GM10248 (cell line): ENCODE measurements at regions not wholly inside any gene's neighbourhood (a gene's known extent, or its start where the extent isn't known, plus 50 kb on each side); places are given as distances from the start of the nearest gene placed in this dataset.

Experiments
- CTCF ChIA-PET: fragments of 300-600 bp; sonication (Branson Sonifier 250); formaldehyde crosslinking; extraction: SDS; loops from one replicate; lab custom pipeline; 2021; ENCODE audit warnings: antibody characterized with exemption; lab: Yijun Ruan, JAX
- POLR2A ChIA-PET: fragments of 350-650 bp; sonication (Branson Sonifier 250); formaldehyde crosslinking; extraction: SDS; loops from one replicate; lab custom pipeline; 2020; ENCODE audit warnings: antibody characterized with exemption; lab: Yijun Ruan, JAX
- DNase-seq: peaks from one replicate; pipeline ENCODE4 v3.0.0; 2012; ENCODE audit errors: extremely low spot score
- TF ChIP-seq, protein P1 (sequence below): IDR thresholded peaks from 2 replicates; pipeline ENCODE4 v1.5.1; 2012; ENCODE audit warnings: mild to moderate bottlenecking, low read depth; ENCODE audit errors: extremely low read depth, missing control alignments, control extremely low read depth

DNA sequence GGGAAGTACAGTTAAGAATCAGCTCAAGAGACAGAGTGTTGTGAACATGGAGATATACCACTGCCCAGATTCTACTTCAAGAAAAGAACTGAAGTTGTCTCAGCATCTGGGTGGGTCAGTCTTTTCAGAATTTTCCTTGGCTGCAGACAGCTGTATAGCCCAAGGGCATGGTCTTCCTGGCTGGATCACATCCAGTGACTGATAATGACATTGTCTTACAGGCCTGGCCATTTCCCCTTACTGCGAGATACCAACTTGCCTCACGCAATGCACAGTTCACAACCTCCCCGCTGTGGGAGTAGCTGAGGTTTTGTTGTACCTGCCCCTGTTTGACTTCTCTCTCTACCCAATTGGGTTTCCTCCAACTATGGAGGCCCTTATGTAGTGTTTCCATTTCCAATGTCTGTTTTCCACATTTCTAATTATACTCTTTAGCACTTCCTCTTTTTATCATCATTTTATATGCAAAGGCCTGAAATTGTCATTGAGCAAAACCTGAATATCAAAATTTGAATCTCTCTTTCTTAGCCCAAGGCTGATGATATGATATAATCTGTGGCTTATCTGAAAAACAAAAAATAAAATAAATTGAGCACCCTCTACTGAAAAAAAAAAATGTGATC is 209.1 kb downstream of the NAF1 start:
- ChIA-PET CTCF (interaction anchor here (1.0 to 2.4 kb wide), 2 partner anchors 10 to 461 kb away, joined by 3 to 7 read pairs; no protein-coding TSS in a partner anchor), POLR2A (no interaction called here)
- no peak for DNase-seq
- TF ChIP-seq, protein P1, sequence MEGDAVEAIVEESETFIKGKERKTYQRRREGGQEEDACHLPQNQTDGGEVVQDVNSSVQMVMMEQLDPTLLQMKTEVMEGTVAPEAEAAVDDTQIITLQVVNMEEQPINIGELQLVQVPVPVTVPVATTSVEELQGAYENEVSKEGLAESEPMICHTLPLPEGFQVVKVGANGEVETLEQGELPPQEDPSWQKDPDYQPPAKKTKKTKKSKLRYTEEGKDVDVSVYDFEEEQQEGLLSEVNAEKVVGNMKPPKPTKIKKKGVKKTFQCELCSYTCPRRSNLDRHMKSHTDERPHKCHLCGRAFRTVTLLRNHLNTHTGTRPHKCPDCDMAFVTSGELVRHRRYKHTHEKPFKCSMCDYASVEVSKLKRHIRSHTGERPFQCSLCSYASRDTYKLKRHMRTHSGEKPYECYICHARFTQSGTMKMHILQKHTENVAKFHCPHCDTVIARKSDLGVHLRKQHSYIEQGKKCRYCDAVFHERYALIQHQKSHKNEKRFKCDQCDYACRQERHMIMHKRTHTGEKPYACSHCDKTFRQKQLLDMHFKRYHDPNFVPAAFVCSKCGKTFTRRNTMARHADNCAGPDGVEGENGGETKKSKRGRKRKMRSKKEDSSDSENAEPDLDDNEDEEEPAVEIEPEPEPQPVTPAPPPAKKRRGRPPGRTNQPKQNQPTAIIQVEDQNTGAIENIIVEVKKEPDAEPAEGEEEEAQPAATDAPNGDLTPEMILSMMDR: no peak

DNA sequence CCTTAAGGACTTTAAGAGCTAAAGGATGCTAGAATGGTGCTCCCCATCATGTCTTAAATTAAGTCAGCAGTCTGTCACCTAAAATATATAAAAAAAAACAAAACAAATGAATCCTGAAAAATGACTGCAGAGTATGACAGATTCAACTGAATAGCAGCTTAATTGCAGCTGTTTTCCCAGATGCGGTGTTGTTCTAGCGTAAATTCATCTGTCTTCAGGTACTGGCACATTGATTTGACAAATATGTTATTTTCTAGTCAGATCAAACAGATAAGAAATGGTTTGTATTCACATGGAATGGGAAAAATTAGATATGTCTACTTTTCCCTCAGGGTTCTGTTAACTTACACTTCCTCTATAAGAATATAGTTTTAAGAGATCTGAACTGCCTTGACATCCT is 211.7 kb downstream of the NAF1 start:
- ChIA-PET CTCF (no interaction called here), POLR2A (no interaction called here)
- TF ChIP-seq, protein P1: no peak
- DNase-seq: no peak

DNA sequence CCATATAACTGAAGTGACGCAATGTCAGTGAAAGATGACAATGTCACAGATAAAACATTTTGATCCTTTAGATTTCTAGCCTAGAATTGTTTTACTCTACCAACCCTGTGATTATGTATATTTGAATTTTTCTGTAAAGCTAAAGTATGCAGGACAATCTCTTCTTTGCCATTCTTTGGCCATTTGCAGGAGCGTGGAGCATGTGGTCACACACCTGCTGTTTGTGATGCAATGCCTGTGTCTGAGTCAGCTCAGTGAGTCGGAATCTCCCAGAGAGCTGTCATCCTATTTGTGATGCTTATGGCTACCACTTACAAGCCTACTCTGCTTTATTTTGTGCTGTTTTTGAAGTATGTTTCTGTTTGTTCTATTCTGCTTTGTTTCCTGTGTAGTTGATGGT is 214.5 kb downstream of the NAF1 start:
- TF ChIP-seq, protein P1: no peak
- no peak for DNase-seq
- CTCF ChIA-PET: no interaction called here
- POLR2A ChIA-PET: no interaction called here

DNA sequence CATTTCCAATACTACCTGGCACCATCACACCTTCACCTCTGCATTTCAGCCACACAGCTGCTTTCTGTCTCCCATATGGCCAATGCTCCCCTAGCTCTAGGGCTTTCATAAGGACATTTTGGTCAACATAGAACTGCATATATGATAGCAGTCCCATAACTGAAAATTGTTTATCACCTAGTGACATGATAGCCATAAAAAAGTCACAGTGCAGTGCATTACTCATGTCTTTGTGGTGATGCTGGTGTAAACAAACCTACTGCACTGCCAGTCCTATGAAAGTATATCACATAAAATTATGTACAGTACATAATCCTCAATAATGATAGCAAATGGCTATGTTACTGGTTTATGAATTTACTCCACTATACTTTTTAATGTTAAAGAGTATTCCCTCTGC is 221.0 kb downstream of the NAF1 start:
- ChIA-PET POLR2A (no interaction called here), CTCF (interaction anchor here (0.7 kb wide), 1 partner anchor 12 kb away, joined by 3 read pairs; no protein-coding TSS in a partner anchor)
- TF ChIP-seq, protein P1: no peak
- DNase-seq: no peak

DNA sequence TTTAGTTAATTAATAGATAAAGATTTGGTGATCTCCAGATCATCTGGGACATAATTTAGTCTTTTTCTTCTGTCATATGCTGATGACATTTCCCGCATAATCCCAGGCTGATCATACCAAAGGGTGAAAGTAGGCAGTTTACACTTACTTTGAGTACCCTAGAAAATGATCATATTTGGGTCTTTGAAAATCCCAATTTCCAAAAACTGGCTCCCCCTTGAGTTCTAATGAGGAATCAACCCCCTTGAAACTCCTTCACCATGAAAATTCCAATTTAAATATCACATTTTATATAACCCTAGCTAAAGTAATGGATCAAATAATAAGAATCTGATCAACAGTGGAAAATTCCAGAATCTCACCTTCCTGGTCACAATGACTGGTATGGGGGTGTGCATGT is 223.4 kb downstream of the NAF1 start:
- ChIA-PET CTCF (no interaction called here), POLR2A (no interaction called here)
- TF ChIP-seq, protein P1: no peak
- no peak for DNase-seq

DNA sequence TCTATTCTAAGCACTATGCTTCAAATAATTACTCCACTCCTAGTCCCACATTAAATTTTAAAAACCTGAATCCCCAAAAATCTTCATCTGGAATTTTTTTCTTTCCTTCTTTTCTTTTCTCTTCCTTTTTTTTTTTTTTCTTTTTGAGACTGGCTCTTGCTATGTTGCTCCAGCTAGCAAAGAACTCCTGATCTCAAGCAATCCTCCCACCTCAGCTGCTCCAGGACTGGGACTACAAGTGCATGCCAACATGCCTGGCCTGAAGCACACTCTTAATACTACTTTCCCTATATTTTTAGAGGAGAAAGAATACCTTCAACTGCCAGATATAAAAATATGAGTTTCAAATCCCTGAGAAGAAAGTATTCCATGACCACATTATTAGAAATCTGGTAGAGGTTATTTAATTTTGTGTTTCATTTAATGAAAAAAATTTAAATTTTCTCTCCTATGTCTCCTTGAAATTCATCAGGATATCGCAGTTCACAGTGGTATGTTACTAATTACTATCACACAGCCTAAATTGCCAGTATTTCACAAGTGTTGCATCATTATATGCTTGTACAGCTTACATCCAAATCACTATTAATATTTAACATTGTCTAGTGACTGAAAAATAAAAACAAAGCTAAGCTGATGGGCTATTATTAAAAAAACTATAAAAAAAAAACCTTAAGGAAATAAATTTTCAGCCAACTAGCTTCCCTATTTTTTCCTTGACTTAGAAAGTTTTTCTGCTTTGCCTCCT is 227.8 kb downstream of the NAF1 start:
- POLR2A ChIA-PET: no interaction called here
- TF ChIP-seq, protein P1: no peak

More for the DNA sequence above, 227.8 kb downstream of the NAF1 start:
- CTCF ChIA-PET: no interaction called here
- no peak for DNase-seq
